ENCODE measurements at regions not wholly inside any gene's neighbourhood (a gene's known extent, or its start where the extent isn't known, plus 50 kb on each side); places are given as distances from the start of the nearest gene placed in this dataset.

GRCh38 chr6:117200067-117200466, 65.3 kb upstream of the VGLL2 start:
- TF ChIP-seq, protein P1, sequence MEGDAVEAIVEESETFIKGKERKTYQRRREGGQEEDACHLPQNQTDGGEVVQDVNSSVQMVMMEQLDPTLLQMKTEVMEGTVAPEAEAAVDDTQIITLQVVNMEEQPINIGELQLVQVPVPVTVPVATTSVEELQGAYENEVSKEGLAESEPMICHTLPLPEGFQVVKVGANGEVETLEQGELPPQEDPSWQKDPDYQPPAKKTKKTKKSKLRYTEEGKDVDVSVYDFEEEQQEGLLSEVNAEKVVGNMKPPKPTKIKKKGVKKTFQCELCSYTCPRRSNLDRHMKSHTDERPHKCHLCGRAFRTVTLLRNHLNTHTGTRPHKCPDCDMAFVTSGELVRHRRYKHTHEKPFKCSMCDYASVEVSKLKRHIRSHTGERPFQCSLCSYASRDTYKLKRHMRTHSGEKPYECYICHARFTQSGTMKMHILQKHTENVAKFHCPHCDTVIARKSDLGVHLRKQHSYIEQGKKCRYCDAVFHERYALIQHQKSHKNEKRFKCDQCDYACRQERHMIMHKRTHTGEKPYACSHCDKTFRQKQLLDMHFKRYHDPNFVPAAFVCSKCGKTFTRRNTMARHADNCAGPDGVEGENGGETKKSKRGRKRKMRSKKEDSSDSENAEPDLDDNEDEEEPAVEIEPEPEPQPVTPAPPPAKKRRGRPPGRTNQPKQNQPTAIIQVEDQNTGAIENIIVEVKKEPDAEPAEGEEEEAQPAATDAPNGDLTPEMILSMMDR (conservative IDR thresholded peaks at IDR 0.05) = no peak
- Histone ChIP-seq H3K4me2 (ENCODE audit: insufficient read depth, insufficient read length, low read length) (no peak overlapping the region), H3T11ph (ENCODE audit: low read length) (no peak overlapping the region), H3K56ac (ENCODE audit: insufficient read length, low read depth, low read length) (no peak overlapping the region), H2AK5ac (ENCODE audit: insufficient read length, low read length) (no peak overlapping the region), H3K14ac (ENCODE audit: insufficient read depth, low read length) (no peak overlapping the region), H2BK15ac (ENCODE audit: low read depth, low read length) (no peak overlapping the region), H3K23me2 (ENCODE audit: insufficient read length, low read depth, low read length, poor library complexity, severe bottlenecking) (no peaks in the 10 kb centered on the region), H4K20me1 (ENCODE audit: control insufficient read depth, insufficient read depth, insufficient read length) (no peaks in the 10 kb centered on the region), H3K23ac (ENCODE audit: insufficient read length, low read depth, low read length) (no peak overlapping the region), H2AFZ (ENCODE audit: low read length) (no peak overlapping the region), H4K91ac (ENCODE audit: insufficient read length, low read depth, low read length) (no peak overlapping the region), H3K9me3 (ENCODE audit: control insufficient read depth, low read depth, low read length) (no peaks in the 10 kb centered on the region), H3K9ac (ENCODE audit: extremely low read depth, insufficient read length, low read length) (no peak overlapping the region), H2BK5ac (ENCODE audit: insufficient read length, low read length) (no peak overlapping the region), H3K79me2 (ENCODE audit: insufficient read depth, low read length) (no peaks in the 10 kb centered on the region), H3K18ac (ENCODE audit: insufficient read length, low read depth, low read length) (no peak overlapping the region), H2BK20ac (ENCODE audit: low read depth, low read length, poor library complexity, severe bottlenecking) (no peak overlapping the region), H4K8ac (replicated peaks; ENCODE audit: insufficient read length, low read depth, low read length) (no peak overlapping the region), H3K27me3 (ENCODE audit: insufficient read depth, low read length) (no peaks in the 10 kb centered on the region), H3K4ac (ENCODE audit: low read depth, low read length) (no peak overlapping the region), H2BK12ac (ENCODE audit: insufficient read length, low read depth, low read length) (no peak overlapping the region), H3K79me1 (ENCODE audit: insufficient read depth, low read depth, low read length, poor library complexity, severe bottlenecking) (no peaks in the 10 kb centered on the region), H3K27ac (ENCODE audit: insufficient read length, low read depth, low read length) (no peak overlapping the region), H3K4me1 (ENCODE audit: insufficient read depth, low read length) (peaks cover 7% of the 10 kb centered on the region; the same call in 1 of the 2 replicates), H2BK120ac (ENCODE audit: low read depth, low read length, poor library complexity, severe bottlenecking) (no peak overlapping the region), H4K5ac (ENCODE audit: insufficient read length, low read depth, low read length) (no peak overlapping the region)
- H3K4me1 Mint-ChIP-seq = peaks cover 13% of the 10 kb centered on the region in 2 experiments
- H3K27me3 Mint-ChIP-seq (ENCODE audit: low read depth) = no peaks in the 10 kb centered on the region; the same call in 1 of the 2 replicates
- no peaks in the 10 kb centered on the region for H3K36me3 Mint-ChIP-seq (ENCODE audit: insufficient read depth in 1 of 3, low read depth in 3 of 3)
- no peaks in the 10 kb centered on the region for H3K9me3 Mint-ChIP-seq
- H3K27ac Mint-ChIP-seq = peak overlapping the region in 1 of 3 experiments; percentile 21; a peak in 2 of 7 replicates
- no peak overlapping the region for H3K4me3 Mint-ChIP-seq
- no CpG with 5 or more reads among the region's 2 CpGs for WGBS (ENCODE audit: extremely low coverage, insufficient read length, low lambda C conversion rate)
- DNase-seq = no peak
